ENCODE measurements at regions not wholly inside any gene's neighbourhood (a gene's known extent, or its start where the extent isn't known, plus 50 kb on each side); places are given as distances from the start of the nearest gene placed in this dataset.

DNA sequence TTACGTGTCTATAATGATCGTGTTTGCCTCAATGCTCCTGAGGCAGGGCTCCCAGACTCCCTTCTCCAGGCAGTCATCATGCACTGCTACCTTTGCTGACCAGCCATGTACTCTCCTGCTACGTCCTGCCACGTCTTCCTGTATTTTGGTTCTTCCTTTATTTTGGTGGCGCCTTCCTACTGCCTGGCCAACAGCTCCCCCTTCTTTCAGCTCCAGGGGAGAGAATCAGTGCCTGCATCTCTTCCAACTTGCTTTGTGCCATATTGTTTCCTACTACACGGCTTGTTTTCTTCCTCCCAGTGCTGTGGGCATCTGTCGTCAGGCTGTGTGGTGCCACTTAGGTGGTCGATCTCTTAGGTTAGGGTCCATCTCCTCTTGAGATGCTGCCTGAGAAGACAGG lies 96.2 kb downstream of the FGF9 start:
- intact Hi-C loops (cut with DNase I; ENCODE audit: low total_unique reads), result no loop called here
- no peak for TF ChIP-seq POLR2A (IDR thresholded peaks at IDR 0.05)
- TF ChIP-seq, protein P1, sequence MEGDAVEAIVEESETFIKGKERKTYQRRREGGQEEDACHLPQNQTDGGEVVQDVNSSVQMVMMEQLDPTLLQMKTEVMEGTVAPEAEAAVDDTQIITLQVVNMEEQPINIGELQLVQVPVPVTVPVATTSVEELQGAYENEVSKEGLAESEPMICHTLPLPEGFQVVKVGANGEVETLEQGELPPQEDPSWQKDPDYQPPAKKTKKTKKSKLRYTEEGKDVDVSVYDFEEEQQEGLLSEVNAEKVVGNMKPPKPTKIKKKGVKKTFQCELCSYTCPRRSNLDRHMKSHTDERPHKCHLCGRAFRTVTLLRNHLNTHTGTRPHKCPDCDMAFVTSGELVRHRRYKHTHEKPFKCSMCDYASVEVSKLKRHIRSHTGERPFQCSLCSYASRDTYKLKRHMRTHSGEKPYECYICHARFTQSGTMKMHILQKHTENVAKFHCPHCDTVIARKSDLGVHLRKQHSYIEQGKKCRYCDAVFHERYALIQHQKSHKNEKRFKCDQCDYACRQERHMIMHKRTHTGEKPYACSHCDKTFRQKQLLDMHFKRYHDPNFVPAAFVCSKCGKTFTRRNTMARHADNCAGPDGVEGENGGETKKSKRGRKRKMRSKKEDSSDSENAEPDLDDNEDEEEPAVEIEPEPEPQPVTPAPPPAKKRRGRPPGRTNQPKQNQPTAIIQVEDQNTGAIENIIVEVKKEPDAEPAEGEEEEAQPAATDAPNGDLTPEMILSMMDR (IDR thresholded peaks at IDR 0.05), result no peak
- no peak overlapping the region for H3K4me3 ChIP-seq (ENCODE audit: low read depth, poor library complexity, severe bottlenecking)
- 86 to 88% methylated on average over 8 of the region's 8 CpGs for WGBS, 2 donors
- DNase-seq (ENCODE audit: low spot score in 2 of 2), result no peak

DNA sequence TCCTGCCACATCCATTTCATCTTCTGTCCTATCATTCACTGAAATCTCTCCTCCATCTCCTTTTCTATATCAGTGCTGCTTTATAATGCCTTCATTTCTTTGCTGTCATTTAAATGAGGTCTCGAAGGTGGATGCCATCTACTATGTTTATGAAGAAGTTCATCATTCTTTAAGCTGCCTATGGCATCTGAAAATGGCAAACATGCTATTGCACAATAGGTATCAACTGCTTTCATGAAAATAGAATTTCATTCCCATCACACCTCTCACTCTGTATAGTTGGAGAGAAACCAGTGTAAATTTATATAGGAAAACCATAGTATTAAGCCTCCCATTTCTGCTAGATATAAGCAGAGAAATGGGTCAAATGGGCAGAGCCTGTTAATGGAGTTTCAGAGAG lies 100.2 kb downstream of the FGF9 start:
- no peak overlapping the region for H3K4me3 ChIP-seq (ENCODE audit: low read depth, poor library complexity, severe bottlenecking)
- DNase-seq (ENCODE audit: low spot score in 2 of 2), result no peak
- intact Hi-C loops (cut with DNase I; ENCODE audit: low total_unique reads), result no loop called here
- TF ChIP-seq POLR2A (IDR thresholded peaks at IDR 0.05), result no peak
- TF ChIP-seq, protein P1 (IDR thresholded peaks at IDR 0.05), result no peak
- 85 to 87% methylated on average over 1 of the region's 1 CpG for WGBS, 2 donors

GRCh38 chr13:21777166-21777565 lies 106.3 kb downstream of the FGF9 start:
- no peak for DNase-seq (ENCODE audit: low spot score in 2 of 2)
- intact Hi-C loops (cut with DNase I; ENCODE audit: low total_unique reads), result no loop called here
- TF ChIP-seq, protein P1 (IDR thresholded peaks at IDR 0.05), result no peak
- no peak for TF ChIP-seq POLR2A (IDR thresholded peaks at IDR 0.05)
- H3K4me3 ChIP-seq (ENCODE audit: low read depth, poor library complexity, severe bottlenecking), result no peak overlapping the region
- 61 to 69% methylated on average over 1 of the region's 1 CpG for WGBS, 2 donors

GRCh38 chr13:21777813-21778212 lies 106.9 kb downstream of the FGF9 start:
- WGBS, 2 donors, result 80 to 82% methylated on average over 3 of the region's 3 CpGs
- DNase-seq (ENCODE audit: low spot score in 2 of 2), result no peak
- TF ChIP-seq POLR2A (IDR thresholded peaks at IDR 0.05), result no peak
- TF ChIP-seq, protein P1 (IDR thresholded peaks at IDR 0.05), result no peak
- no peak overlapping the region for H3K4me3 ChIP-seq (ENCODE audit: low read depth, poor library complexity, severe bottlenecking)
- intact Hi-C loops (cut with DNase I; ENCODE audit: low total_unique reads), result no loop called here

- intact Hi-C loops (cut with DNase I; ENCODE audit: low total_unique reads), result no loop called here
- H3K4me3 ChIP-seq (ENCODE audit: low read depth, poor library complexity, severe bottlenecking), result no peak overlapping the region
- no peak for DNase-seq (ENCODE audit: low spot score in 2 of 2)
- TF ChIP-seq, protein P1 (IDR thresholded peaks at IDR 0.05), result no peak
- TF ChIP-seq POLR2A (IDR thresholded peaks at IDR 0.05), result no peak
- 45% methylated on average over 2 of the region's 2 CpGs for WGBS, 2 donors
Observed at GRCh38 chr13:21782736-21783135, 111.9 kb downstream of the FGF9 start.

- intact Hi-C loops (cut with DNase I; ENCODE audit: low total_unique reads), result no loop called here
- WGBS, 2 donors, result 84 to 95% methylated on average over 2 of the region's 2 CpGs
- TF ChIP-seq, protein P1 (IDR thresholded peaks at IDR 0.05), result no peak
- no peak for TF ChIP-seq POLR2A (IDR thresholded peaks at IDR 0.05)
- no peak overlapping the region for H3K4me3 ChIP-seq (ENCODE audit: low read depth, poor library complexity, severe bottlenecking)
- DNase-seq (ENCODE audit: low spot score in 2 of 2), result no peak
Observed at GRCh38 chr13:21785990-21786389, 115.1 kb downstream of the FGF9 start.

Data from lower leg skin (tissue), 4 donors.